ENCODE measurements at regions not wholly inside any gene's neighbourhood (a gene's known extent, or its start where the extent isn't known, plus 50 kb on each side); places are given as distances from the start of the nearest gene placed in this dataset.
A peak's percentile ranks its signal among the peaks of the same experiment; 100 is the strongest.

GRCh38 chr10:57249615-57250281 is 888.7 kb upstream of the ZWINT start:
- H3K4me3 ChIP-seq = no peak overlapping the region
- intact Hi-C loops (cut with DNase I) = no loop called here
- H3K36me3 ChIP-seq = no peaks in the 10 kb centered on the region
- ATAC-seq = no peak
- DNase-seq = peak in 1 of 3 donors; percentile 46
- no peaks in the 10 kb centered on the region for H3K9me3 ChIP-seq
- no peak overlapping the region for H3K27ac ChIP-seq
- H3K27me3 ChIP-seq = no peaks in the 10 kb centered on the region
- TF ChIP-seq CTCF (IDR thresholded peaks at IDR 0.05) = no peak
- no peaks in the 10 kb centered on the region for H3K4me1 ChIP-seq
- 78% methylated on average over 7 of the region's 32 CpGs for WGBS (ENCODE audit: insufficient coverage, low coverage, low lambda C conversion rate, missing lambda C conversion rate)

- Histone ChIP-seq H3K4me1 (no peaks in the 10 kb centered on the region), H3K9me3 (no peaks in the 10 kb centered on the region), H3K4me3 (no peak overlapping the region), H3K27me3 (no peaks in the 10 kb centered on the region), H3K27ac (no peak overlapping the region), H3K36me3 (no peaks in the 10 kb centered on the region)
- intact Hi-C loops (cut with DNase I) = no loop called here
- TF ChIP-seq POLR2A (IDR thresholded peaks at IDR 0.05) (no peak), CTCF (IDR thresholded peaks at IDR 0.05) (no peak)
- DNase-seq (peak in 1 of 3 donors; percentile 10), ATAC-seq (no peak)
- 37% methylated on average over 4 of the region's 4 CpGs for WGBS (ENCODE audit: insufficient coverage, low coverage, low lambda C conversion rate, missing lambda C conversion rate)
Observed at GRCh38 chr10:57247271-57247670, 886.2 kb upstream of the ZWINT start.

- WGBS (ENCODE audit: insufficient coverage, low coverage, low lambda C conversion rate, missing lambda C conversion rate) = 56% methylated on average over 3 of the region's 3 CpGs
- intact Hi-C loops (cut with DNase I) = no loop called here
Observed at GRCh38 chr10:57225920-57226319, 864.9 kb upstream of the ZWINT start.

GRCh38 chr10:57224811-57225210 is 863.8 kb upstream of the ZWINT start:
- intact Hi-C loops (cut with DNase I) = no loop called here
- DNase-seq = no peak
- no peak for ATAC-seq
- TF ChIP-seq POLR2A (IDR thresholded peaks at IDR 0.05) = no peak
- no peak for TF ChIP-seq CTCF (IDR thresholded peaks at IDR 0.05)
- Histone ChIP-seq H3K4me1 (no peaks in the 10 kb centered on the region), H3K27me3 (no peaks in the 10 kb centered on the region), H3K4me3 (no peak overlapping the region), H3K9me3 (no peaks in the 10 kb centered on the region), H3K36me3 (no peaks in the 10 kb centered on the region), H3K27ac (no peak overlapping the region)
- WGBS (ENCODE audit: insufficient coverage, low coverage, low lambda C conversion rate, missing lambda C conversion rate) = 36% methylated on average over 2 of the region's 2 CpGs

More at GRCh38 chr10:57225920-57226319, 864.9 kb upstream of the ZWINT start:
- no peak for ATAC-seq
- Histone ChIP-seq H3K27ac (no peak overlapping the region), H3K4me1 (no peaks in the 10 kb centered on the region), H3K9me3 (no peaks in the 10 kb centered on the region), H3K4me3 (no peak overlapping the region), H3K27me3 (no peaks in the 10 kb centered on the region), H3K36me3 (no peaks in the 10 kb centered on the region)
- no peak for TF ChIP-seq POLR2A (IDR thresholded peaks at IDR 0.05)
- TF ChIP-seq CTCF (IDR thresholded peaks at IDR 0.05) = no peak
- DNase-seq = no peak

GRCh38 chr10:57222603-57223002 is 861.5 kb upstream of the ZWINT start:
- Histone ChIP-seq H3K27me3 (no peaks in the 10 kb centered on the region), H3K4me3 (no peak overlapping the region), H3K9me3 (no peaks in the 10 kb centered on the region), H3K27ac (no peak overlapping the region), H3K36me3 (no peaks in the 10 kb centered on the region), H3K4me1 (no peaks in the 10 kb centered on the region)
- 13% methylated on average over 2 of the region's 2 CpGs for WGBS (ENCODE audit: insufficient coverage, low coverage, low lambda C conversion rate, missing lambda C conversion rate)
- intact Hi-C loops (cut with DNase I) = no loop called here
- ATAC-seq (no peak), DNase-seq (no peak)
- TF ChIP-seq CTCF (IDR thresholded peaks at IDR 0.05) (no peak), POLR2A (IDR thresholded peaks at IDR 0.05) (no peak)
